Endothelial cell of umbilical vein (primary cell): ENCODE measurements at regions not wholly inside any gene's neighbourhood (a gene's known extent, or its start where the extent isn't known, plus 50 kb on each side); places are given as distances from the start of the nearest gene placed in this dataset.

Experiments
- BruUV-seq: library from RNA; stranded (reverse); fragments of 400-500 nt; replicated peaks from 2 replicates; lab custom pipeline; 2021; lab: Mats Ljungman, UMichigan
- CTCF ChIA-PET: fragments of 300-600, 350-600 bp; sonication (Branson Sonifier 250); formaldehyde crosslinking; loops from one replicate; lab custom pipeline; 2021; ENCODE audit warnings: antibody characterized with exemption, inconsistent platforms; lab: Charles Lee
- POLR2A ChIA-PET: fragments of 300-600, 350-600 bp; sonication (Branson Sonifier 250); formaldehyde crosslinking; loops from one replicate; lab custom pipeline; 2021; ENCODE audit warnings: antibody characterized with exemption, inconsistent platforms; lab: Charles Lee
- DNase-seq: peaks from one replicate; pipeline ENCODE4 v3.0.0-alpha.2; 2011; ENCODE audit warnings: low read depth, low spot score
- FAIRE-seq: peaks from 2 replicates; lab custom pipeline; 2011; peaks lifted over from hg19 to GRCh38; lab: Jason Lieb, UNC
- H2AFZ ChIP-seq: 2 replicates; pipeline ENCODE4 v1.6.0; 2012; ENCODE audit warnings: low read depth, low read length, control low read depth, inconsistent platforms
- H3K27ac ChIP-seq: 2 replicates; pipeline ENCODE4 v1.5.1; 2011; ENCODE audit warnings: low read depth, mild to moderate bottlenecking, control low read depth, low read length, moderate library complexity; ENCODE audit not compliant: insufficient read depth
- H3K27me3 ChIP-seq, 2 experiments: 2 replicates each; pipeline versions ENCODE4 v1.6.0 to v1.6.1; 2011; ENCODE audit warnings: low read length in 2 of 2, mixed read lengths in 1 of 2; ENCODE audit not compliant: control insufficient read depth in 2 of 2, insufficient read depth in 2 of 2
- H3K36me3 ChIP-seq, 2 experiments: 2 replicates in 1 of 2; 3 replicates in 1 of 2; pipeline ENCODE4 v1.5.1; 2011; ENCODE audit warnings: low read length in 2 of 2, mild to moderate bottlenecking in 1 of 2, moderate library complexity in 1 of 2; ENCODE audit not compliant: control insufficient read depth in 2 of 2, insufficient read depth in 2 of 2; ENCODE audit errors: extremely low read depth in 1 of 2
- H3K4me1 ChIP-seq: 3 replicates; pipeline ENCODE4 v1.5.1; 2011; ENCODE audit warnings: mild to moderate bottlenecking, low read length; ENCODE audit not compliant: control insufficient read depth, insufficient read depth; ENCODE audit errors: extremely low read depth
- H3K4me2 ChIP-seq: 2 replicates; pipeline ENCODE4 v1.6.1; 2011; ENCODE audit warnings: low read length, control low read depth, mixed read lengths; ENCODE audit not compliant: insufficient read depth
- H3K4me3 ChIP-seq, 3 experiments: fragments of 200-600 bp in 1 of 3; sonication (generic), shearing (Covaris generic) in 1 of 3; replicated peaks in 1 of 3; 2 replicates each; pipeline ENCODE4 v1.5.1; 2011 to 2016; ENCODE audit warnings: control low read depth in 3 of 3, low read length in 3 of 3, mild to moderate bottlenecking in 2 of 3, inconsistent platforms in 1 of 3, low read depth in 1 of 3, moderate library complexity in 1 of 3; ENCODE audit not compliant: insufficient read depth in 1 of 3
- H3K79me2 ChIP-seq: 2 replicates; pipeline ENCODE4 v1.6.0; 2012; ENCODE audit warnings: low read length, inconsistent platforms; ENCODE audit not compliant: control insufficient read depth, insufficient read depth
- H3K9ac ChIP-seq: replicated peaks from 2 replicates; pipeline ENCODE3; 2011; ENCODE audit warnings: low read length, control low read depth; ENCODE audit not compliant: insufficient read depth; ENCODE audit errors: extremely low read depth
- H3K9me1 ChIP-seq: replicated peaks from 3 replicates; pipeline ENCODE4 v1.6.0; 2011; ENCODE audit warnings: mild to moderate bottlenecking, low read length; ENCODE audit not compliant: control insufficient read depth, insufficient read depth; ENCODE audit errors: extremely low read depth
- H3K9me3 ChIP-seq: replicated peaks from 2 replicates; pipeline ENCODE4 v1.5.1; 2012; ENCODE audit warnings: low read length, inconsistent platforms; ENCODE audit not compliant: control insufficient read depth, insufficient read depth
- H4K20me1 ChIP-seq: replicated peaks from 2 replicates; pipeline ENCODE3; 2011; ENCODE audit warnings: mild to moderate bottlenecking, low read length; ENCODE audit not compliant: control insufficient read depth, insufficient read depth; ENCODE audit errors: extremely low read depth
- CTCF ChIP-seq, 2 donors: IDR thresholded peaks; 1 replicate in 1 of 2; 2 replicates in 1 of 2; pipeline ENCODE4 v1.5.1; 2011; ENCODE audit warnings: low read length in 2 of 2, mild to moderate bottlenecking in 2 of 2, moderate library complexity in 2 of 2, control low read depth in 1 of 2, inconsistent platforms in 1 of 2, low read depth in 1 of 2; ENCODE audit not compliant: insufficient read depth in 1 of 2; ENCODE audit errors: extremely low read depth in 1 of 2
- EZH2 ChIP-seq: IDR thresholded peaks from 2 replicates; pipeline ENCODE4 v1.6.1; 2012; ENCODE audit warnings: borderline replicate concordance, low read depth, mild to moderate bottlenecking, moderate library complexity, low read length, inconsistent platforms; ENCODE audit not compliant: severe bottlenecking
- FOS ChIP-seq: IDR thresholded peaks from 2 replicates; pipeline ENCODE4 v1.6.1; 2011; ENCODE audit warnings: mild to moderate bottlenecking, low read length, moderate library complexity, borderline replicate concordance; ENCODE audit not compliant: insufficient read depth
- GATA2 ChIP-seq: IDR thresholded peaks from 2 replicates; pipeline ENCODE4 v1.7.0; 2011; ENCODE audit warnings: low read depth, mild to moderate bottlenecking, moderate library complexity, mixed read lengths, low read length; ENCODE audit not compliant: insufficient read length, insufficient read depth
- JUN ChIP-seq: IDR thresholded peaks from 2 replicates; pipeline ENCODE4 v1.6.1; 2011; ENCODE audit warnings: borderline replicate concordance, low read depth; ENCODE audit not compliant: insufficient read length, insufficient read depth
- MAX ChIP-seq: IDR thresholded peaks from 2 replicates; pipeline ENCODE4 v1.6.1; 2011; ENCODE audit not compliant: insufficient read depth, insufficient read length
- MYC ChIP-seq: IDR thresholded peaks from one replicate; pipeline ENCODE4 v1.6.1; 2011; ENCODE audit warnings: mild to moderate bottlenecking, low read depth, low read length
- POLR2A ChIP-seq: IDR thresholded peaks from 2 replicates; pipeline ENCODE4 v1.6.1; 2012; ENCODE audit warnings: low read depth, mild to moderate bottlenecking, control low read depth, low read length
- POLR2AphosphoS5 ChIP-seq: IDR thresholded peaks from 2 replicates; pipeline ENCODE4 v1.6.1; 2012; ENCODE audit warnings: low read depth, mild to moderate bottlenecking, control low read depth, low read length, moderate library complexity; ENCODE audit not compliant: insufficient read depth
- dilution Hi-C: fragments of 300-500 bp; cut with MboI; formaldehyde crosslinking; loops from one replicate; pipeline ENCODE4 v1.15.0; 2019; ENCODE audit warnings: low sequenced_read_pairs; ENCODE audit not compliant: extremely low pct_ligation_motif_present
- intact Hi-C: fragments of 100-400 bp; cut with micrococcal nuclease; formaldehyde crosslinking; loops from one replicate; pipeline ENCODE4 v1.10.0; 2022

- dilution Hi-C loops, result no loop called here
- CTCF ChIA-PET, result interaction anchor here (0.9 kb wide), 1 partner anchor 10 kb away, joined by 4 read pairs; no protein-coding TSS in a partner anchor
Measured at GRCh38 chr2:146950911-146951310, 893.9 kb upstream of the ACVR2A start.

More at GRCh38 chr2:146950911-146951310, 893.9 kb upstream of the ACVR2A start:
- Histone ChIP-seq H4K20me1 (no peaks in the 10 kb centered on the region), H3K27me3 (no peaks in the 10 kb centered on the region), H3K79me2 (no peaks in the 10 kb centered on the region), H3K4me3 (no peak overlapping the region), H3K9ac (no peak overlapping the region), H3K36me3 (no peaks in the 10 kb centered on the region), H3K9me3 (no peaks in the 10 kb centered on the region), H3K4me1 (no peaks in the 10 kb centered on the region), H2AFZ (no peak overlapping the region), H3K4me2 (no peak overlapping the region), H3K9me1 (no peaks in the 10 kb centered on the region), H3K27ac (no peak overlapping the region)
- DNase-seq (no peak), FAIRE-seq (no peak)
- no peak for TF ChIP-seq JUN
- no peak for TF ChIP-seq MAX
- no peak for TF ChIP-seq MYC
- TF ChIP-seq EZH2, result no peak
- no peak for TF ChIP-seq GATA2
- TF ChIP-seq CTCF (IDR thresholded peaks at IDR 0.05; ENCODE audit: extremely low read depth in 1 of 2, insufficient read depth in 1 of 2, low read depth in 1 of 2, low read length in 2 of 2), result no peak
- TF ChIP-seq POLR2A, result no peak
- TF ChIP-seq POLR2AphosphoS5, result no peak
- no peak for TF ChIP-seq FOS
- POLR2A ChIA-PET, result no interaction called here
- intact Hi-C loops, result no loop called here
- no TSS peak for BruUV-seq
